HepG2 (cell line): ENCODE measurements at regions not wholly inside any gene's neighbourhood (a gene's known extent, or its start where the extent isn't known, plus 50 kb on each side); places are given as distances from the start of the nearest gene placed in this dataset.

Experiments
- ATAC-seq: fragments of 200-7000 bp; cut with Tn5 transposase; 3 replicates; pipeline ENCODE4 v1.9.1; 2020; ENCODE audit warnings: mild to moderate bottlenecking, moderate library complexity
- BruUV-seq: library from RNA; stranded (reverse); fragments of 400-500 nt; replicated peaks from 2 replicates; lab custom pipeline; 2021; lab: Mats Ljungman, UMichigan
- CTCF ChIA-PET: fragments of 300-600 bp; formaldehyde crosslinking; extraction: SDS; loops from one replicate; lab custom pipeline; 2021; ENCODE audit warnings: low total read pairs, inconsistent platforms, low intra/inter-chr PET ratio; lab: Yijun Ruan, JAX
- POLR2A ChIA-PET: fragments of 350-600 bp; sonication (Branson Sonifier 250); formaldehyde crosslinking; loops from one replicate; lab custom pipeline; 2020; ENCODE audit warnings: antibody characterized with exemption, inconsistent platforms; lab: Yijun Ruan, JAX
- DNase-seq: peaks from one replicate; pipeline ENCODE4 v3.0.0-alpha.2; 2015; ENCODE audit warnings: low spot score
- FAIRE-seq: peaks from 3 replicates; lab custom pipeline; 2011; peaks lifted over from hg19 to GRCh38; lab: Jason Lieb, UNC
- H2AFZ ChIP-seq: one replicate; pipeline ENCODE4 v1.6.1; 2011; ENCODE audit warnings: low read length, inconsistent platforms
- H3K27ac ChIP-seq: fragments of 300-600 bp; 3 replicates; pipeline ENCODE4 v1.8.0; 2011; ENCODE audit warnings: mixed run types, mild to moderate bottlenecking, mixed read lengths, low read length, inconsistent platforms; ENCODE audit not compliant: insufficient read depth; ENCODE audit errors: extremely low read length
- H3K27me3 ChIP-seq, 2 experiments: fragments of 200-600 bp in 1 of 2; 2 replicates in 1 of 2; 3 replicates in 1 of 2; pipeline versions ENCODE4 v1.6.0 to v1.8.0; 2011; ENCODE audit warnings: low read length in 2 of 2, mild to moderate bottlenecking in 2 of 2, moderate library complexity in 2 of 2, inconsistent platforms in 1 of 2; ENCODE audit not compliant: insufficient read depth in 2 of 2, control insufficient read depth in 1 of 2
- H3K36me3 ChIP-seq, 2 experiments: fragments of 200-600 bp in 1 of 2; replicated peaks in 1 of 2; 2 replicates in 1 of 2; 3 replicates in 1 of 2; pipeline versions ENCODE4 v1.5.1 to v1.8.0; 2011; ENCODE audit warnings: low read length in 2 of 2, inconsistent platforms in 1 of 2; ENCODE audit not compliant: insufficient read depth in 2 of 2, control insufficient read depth in 1 of 2
- H3K4me1 ChIP-seq: 2 replicates; pipeline ENCODE4 v1.5.1; 2012; ENCODE audit warnings: low read length, inconsistent platforms; ENCODE audit not compliant: insufficient read depth
- H3K4me2 ChIP-seq: 2 replicates; pipeline ENCODE4 v1.6.0; 2011; ENCODE audit warnings: low read depth, low read length, inconsistent platforms
- H3K4me3 ChIP-seq, 3 experiments: fragments of 200-600 bp in 1 of 3; sonication (generic), shearing (Covaris generic) in 1 of 3; replicated peaks in 1 of 3; 2 replicates each; pipeline ENCODE4 v1.5.1; 2011 to 2016; ENCODE audit warnings: low read length in 3 of 3, inconsistent platforms in 2 of 3, low read depth in 2 of 3, mild to moderate bottlenecking in 2 of 3, control low read depth in 1 of 3, mixed read lengths in 1 of 3; ENCODE audit not compliant: insufficient read depth in 1 of 3
- H3K79me2 ChIP-seq: one replicate; pipeline ENCODE4 v1.6.1; 2011; ENCODE audit warnings: low read length, inconsistent platforms; ENCODE audit not compliant: insufficient read depth
- H3K9ac ChIP-seq: 2 replicates; pipeline ENCODE4 v1.6.0; 2011; ENCODE audit warnings: mild to moderate bottlenecking, low read depth, low read length, inconsistent platforms; ENCODE audit not compliant: insufficient read depth
- H3K9me3 ChIP-seq: 2 replicates; pipeline ENCODE4 v1.5.1; 2012; ENCODE audit warnings: mild to moderate bottlenecking, low read length
- H4K20me1 ChIP-seq: 2 replicates; pipeline ENCODE4 v1.6.0; 2011; ENCODE audit warnings: inconsistent platforms, mild to moderate bottlenecking, low read length, moderate library complexity; ENCODE audit not compliant: insufficient read depth
- CHD4 ChIP-seq: fragments of 200-600 bp; sonication (generic); IDR thresholded peaks from 2 replicates; pipeline ENCODE4 v1.7.0; 2017; ENCODE audit warnings: mild to moderate bottlenecking, low read length, borderline replicate concordance
- GMEB1 ChIP-seq: sonication (generic); formaldehyde crosslinking; IDR thresholded peaks from 2 replicates; pipeline ENCODE4 v1.5.1; 2020; ENCODE audit warnings: missing genetic modification reagents, mild to moderate bottlenecking, borderline replicate concordance
- HMGA1 ChIP-seq: sonication (generic); formaldehyde crosslinking; conservative IDR thresholded peaks from 2 replicates; pipeline ENCODE4 v1.4.0; 2020; ENCODE audit warnings: missing genetic modification reagents
- PAF1 ChIP-seq: IDR thresholded peaks from 2 replicates; pipeline ENCODE4 v1.6.1; 2016; ENCODE audit warnings: missing genetic modification reagents, missing compliant biosample characterization
- SCMH1 ChIP-seq: sonication (generic); formaldehyde crosslinking; IDR thresholded peaks from 2 replicates; pipeline ENCODE4 v1.9.0; 2021; ENCODE audit warnings: missing genetic modification reagents, mild to moderate bottlenecking, borderline replicate concordance
- ZNF276 ChIP-seq: sonication (generic); formaldehyde crosslinking; IDR thresholded peaks from 2 replicates; pipeline ENCODE4 v1.4.0; 2020; ENCODE audit warnings: mild to moderate bottlenecking, low read depth, missing genetic modification reagents
- ZNF34 ChIP-seq: sonication (generic); formaldehyde crosslinking; IDR thresholded peaks from 2 replicates; pipeline ENCODE4 v1.4.0; 2020; ENCODE audit warnings: mild to moderate bottlenecking, missing genetic modification reagents, borderline replicate concordance
- ZNF629 ChIP-seq: sonication (generic); formaldehyde crosslinking; conservative IDR thresholded peaks from 2 replicates; pipeline ENCODE4 v1.5.0; 2020; ENCODE audit warnings: missing genetic modification reagents
- ZNF670 ChIP-seq: sonication (generic); formaldehyde crosslinking; IDR thresholded peaks from 2 replicates; pipeline ENCODE4 v1.8.0; 2022; ENCODE audit warnings: mild to moderate bottlenecking, missing genetic modification reagents, borderline replicate concordance
- ZNF770 ChIP-seq: sonication (generic); formaldehyde crosslinking; IDR thresholded peaks from 2 replicates; pipeline ENCODE4 v1.5.0; 2020; ENCODE audit warnings: mild to moderate bottlenecking, missing genetic modification reagents
- WGBS: methylation state at CpG from one replicate; pipeline ENCODE4 v1.1.6; 2017; ENCODE audit warnings: low lambda C conversion rate; 5-methylcytosine and 5-hydroxymethylcytosine counted together
- in situ Hi-C: cut with HindIII; loops from 2 replicates; pipeline ENCODE4 v1.10.0; 2017; ENCODE audit warnings: low pct_unique_long_range_greater_than_20kb; ENCODE audit not compliant: extremely low pct_ligation_motif_present
- intact Hi-C: fragments of 100-400 bp; cut with micrococcal nuclease; formaldehyde crosslinking; loops from one replicate; pipeline ENCODE4 v1.10.0; 2022; ENCODE audit not compliant: unreplicated experiment

- TF ChIP-seq GMEB1 (CRISPR knock-in tag) = no peak
These were observed 106.5 kb upstream of the RAD23B start (continued) for GRCh38 chr9:107176436-107177151.

GRCh38 chr9:107177243-107177839 lies 105.7 kb upstream of the RAD23B start:
- H3K27ac ChIP-seq = no peak overlapping the region
- CTCF ChIA-PET = no interaction called here
- 19% methylated on average over 7 of the region's 7 CpGs for WGBS
- no TSS peak for BruUV-seq
- H3K4me3 ChIP-seq = no peak overlapping the region
- H2AFZ ChIP-seq = no peak overlapping the region
- no peak for TF ChIP-seq SCMH1 (CRISPR knock-in tag)
- TF ChIP-seq ZNF770 (CRISPR knock-in tag) = no peak
- no peak for TF ChIP-seq ZNF276 (CRISPR knock-in tag)
- no peak for TF ChIP-seq ZNF34 (CRISPR knock-in tag)
- no peak for TF ChIP-seq HMGA1 (CRISPR knock-in tag)
- no peak for TF ChIP-seq CHD4
- TF ChIP-seq ZNF629 (CRISPR knock-in tag) = no peak
- no peak for TF ChIP-seq ZNF670 (CRISPR knock-in tag)
- no peak for TF ChIP-seq PAF1 (CRISPR knock-in tag)
- intact Hi-C loops = no loop called here
- no peaks in the 10 kb centered on the region for H3K4me1 ChIP-seq
- H4K20me1 ChIP-seq = no peaks in the 10 kb centered on the region
- no peak overlapping the region for H3K4me2 ChIP-seq
- DNase-seq = no peak
- H3K36me3 ChIP-seq = no peaks in the 10 kb centered on the region
- H3K27me3 ChIP-seq = no peaks in the 10 kb centered on the region; a peak in 2 of 5 replicates
- no peak for ATAC-seq
- no peaks in the 10 kb centered on the region for H3K9me3 ChIP-seq
- no peak for FAIRE-seq
- no peak overlapping the region for H3K9ac ChIP-seq
- no peaks in the 10 kb centered on the region for H3K79me2 ChIP-seq
- in situ Hi-C loops = no loop called here
- POLR2A ChIA-PET = no interaction called here
